SU-DHL-6 (cell line): ENCODE measurements at regions not wholly inside any gene's neighbourhood (a gene's known extent, or its start where the extent isn't known, plus 50 kb on each side); places are given as distances from the start of the nearest gene placed in this dataset.

Experiments
- H2AFZ ChIP-seq: fragments of 200-600 bp; sonication (generic); 2 replicates; pipeline ENCODE4 v1.6.1; 2014; ENCODE audit warnings: low read depth, mild to moderate bottlenecking, moderate library complexity, mixed read lengths, antibody characterized with exemption, low read length; ENCODE audit not compliant: severe bottlenecking
- H3F3A ChIP-seq: fragments of 200-600 bp; shearing (Covaris generic); 2 replicates; pipeline ENCODE4 v1.6.0; 2016; ENCODE audit warnings: antibody characterized with exemption, mild to moderate bottlenecking; ENCODE audit not compliant: insufficient read depth
- H3K27ac ChIP-seq: fragments of 200-600 bp; sonication (generic); 2 replicates; pipeline ENCODE4 v1.5.1; 2016; ENCODE audit warnings: low read depth, mild to moderate bottlenecking, low read length, moderate library complexity, mixed read lengths
- H3K27me3 ChIP-seq: fragments of 200-600 bp; sonication (generic), shearing (Covaris generic); 2 replicates; pipeline ENCODE4 v1.6.0; 2014; ENCODE audit warnings: mild to moderate bottlenecking, low read length
- H3K36me3 ChIP-seq: fragments of 200-600 bp; sonication (generic); 2 replicates; pipeline ENCODE4 v1.6.1; 2014; ENCODE audit warnings: mild to moderate bottlenecking, low read length, mixed read lengths
- H3K4me2 ChIP-seq: fragments of 300-600, 200-600 bp; shearing (Covaris generic), sonication (generic); 2 replicates; pipeline ENCODE4 v1.6.0; 2014; ENCODE audit warnings: low read length, low read depth, mild to moderate bottlenecking; ENCODE audit not compliant: poor library complexity, severe bottlenecking
- H3K4me3 ChIP-seq: fragments of 200-600 bp; sonication (generic); 2 replicates; pipeline ENCODE4 v1.5.1; 2014; ENCODE audit warnings: antibody characterized with exemption, low read length, mild to moderate bottlenecking, mixed read lengths; ENCODE audit not compliant: insufficient read depth, poor library complexity, severe bottlenecking
- H3K79me2 ChIP-seq: fragments of 200-600 bp; sonication (generic); 2 replicates; pipeline ENCODE4 v1.6.1; 2014; ENCODE audit warnings: mild to moderate bottlenecking, low read length, moderate library complexity; ENCODE audit not compliant: insufficient read depth
- H3K9ac ChIP-seq: fragments of 200-600 bp; sonication (generic); 2 replicates; pipeline ENCODE4 v1.7.0; 2014; ENCODE audit warnings: mild to moderate bottlenecking, low read length
- H3K9me2 ChIP-seq: fragments of 200-600 bp; sonication (generic); replicated peaks from 2 replicates; pipeline ENCODE4 v1.6.1; 2014; ENCODE audit warnings: low read length; ENCODE audit not compliant: insufficient read depth
- H3K9me3 ChIP-seq: fragments of 200-600 bp; sonication (generic); 2 replicates; pipeline ENCODE4 v1.6.1; 2014; ENCODE audit warnings: low read length, mixed read lengths; ENCODE audit not compliant: insufficient read depth
- H4K20me1 ChIP-seq: fragments of 200-600 bp; sonication (generic); 2 replicates; pipeline ENCODE4 v1.6.1; 2014; ENCODE audit warnings: low read depth, mild to moderate bottlenecking, antibody characterized with exemption, low read length, moderate library complexity, mixed read lengths
- EZH2phosphoT487 ChIP-seq: fragments of 200-600 bp; sonication (generic), shearing (Covaris generic); conservative IDR thresholded peaks from 2 replicates; pipeline ENCODE4 v1.6.1; 2018; ENCODE audit warnings: mild to moderate bottlenecking, antibody characterized with exemption, low read length, moderate library complexity, mixed read lengths
- TF ChIP-seq, protein P1 (sequence below): fragments of 200-600 bp; sonication (generic); IDR thresholded peaks from one replicate; pipeline ENCODE4 v1.5.1; 2017; ENCODE audit warnings: antibody characterized with exemption, mild to moderate bottlenecking, low read length, moderate library complexity; ENCODE audit not compliant: insufficient read depth, poor library complexity, severe bottlenecking

DNA sequence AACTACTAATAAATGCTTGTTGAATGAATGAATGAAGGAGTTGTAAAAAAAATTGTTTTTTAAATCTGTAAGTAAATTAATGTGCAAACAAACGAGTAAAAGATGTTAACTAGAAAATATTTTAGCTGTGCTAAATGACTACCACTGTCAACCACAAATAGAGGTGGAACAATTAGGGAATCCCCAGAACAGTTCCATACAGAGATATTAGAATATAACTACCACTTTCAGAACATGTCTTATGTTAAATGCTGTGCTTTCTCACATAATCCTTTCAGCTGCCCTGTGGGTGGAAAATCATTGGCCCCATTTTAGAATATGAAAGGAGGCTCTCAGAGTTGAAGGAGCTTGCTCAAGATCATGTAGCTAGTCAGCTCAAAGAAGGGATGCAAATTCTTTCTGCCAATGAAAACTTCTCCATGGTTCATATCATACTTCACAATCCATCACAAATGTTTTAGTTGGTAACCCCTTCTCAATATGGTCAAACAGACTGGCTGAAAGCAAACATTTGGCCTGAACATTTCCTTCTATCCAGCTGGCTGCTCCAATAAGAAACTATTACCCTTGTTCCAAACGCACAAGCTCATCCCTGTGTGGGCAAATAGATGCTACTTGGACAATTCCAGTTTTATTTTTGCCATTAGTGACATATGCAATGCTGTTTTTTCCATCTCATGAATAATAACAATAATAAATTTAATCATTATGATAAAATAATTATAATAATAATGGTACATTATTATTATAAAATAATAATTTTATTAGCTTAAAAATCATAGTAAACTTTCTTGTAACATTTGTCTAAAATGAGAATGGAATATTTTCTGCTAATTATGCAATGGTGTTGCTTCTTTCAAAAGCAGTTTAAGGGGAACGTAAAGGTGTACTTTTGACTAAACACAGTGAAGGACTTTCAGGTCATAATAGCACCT is 290.4 kb upstream of the STT3B start:
- Histone ChIP-seq H3K36me3 (no peaks in the 10 kb centered on the region), H3K79me2 (no peaks in the 10 kb centered on the region), H3K4me2 (no peak overlapping the region)

DNA sequence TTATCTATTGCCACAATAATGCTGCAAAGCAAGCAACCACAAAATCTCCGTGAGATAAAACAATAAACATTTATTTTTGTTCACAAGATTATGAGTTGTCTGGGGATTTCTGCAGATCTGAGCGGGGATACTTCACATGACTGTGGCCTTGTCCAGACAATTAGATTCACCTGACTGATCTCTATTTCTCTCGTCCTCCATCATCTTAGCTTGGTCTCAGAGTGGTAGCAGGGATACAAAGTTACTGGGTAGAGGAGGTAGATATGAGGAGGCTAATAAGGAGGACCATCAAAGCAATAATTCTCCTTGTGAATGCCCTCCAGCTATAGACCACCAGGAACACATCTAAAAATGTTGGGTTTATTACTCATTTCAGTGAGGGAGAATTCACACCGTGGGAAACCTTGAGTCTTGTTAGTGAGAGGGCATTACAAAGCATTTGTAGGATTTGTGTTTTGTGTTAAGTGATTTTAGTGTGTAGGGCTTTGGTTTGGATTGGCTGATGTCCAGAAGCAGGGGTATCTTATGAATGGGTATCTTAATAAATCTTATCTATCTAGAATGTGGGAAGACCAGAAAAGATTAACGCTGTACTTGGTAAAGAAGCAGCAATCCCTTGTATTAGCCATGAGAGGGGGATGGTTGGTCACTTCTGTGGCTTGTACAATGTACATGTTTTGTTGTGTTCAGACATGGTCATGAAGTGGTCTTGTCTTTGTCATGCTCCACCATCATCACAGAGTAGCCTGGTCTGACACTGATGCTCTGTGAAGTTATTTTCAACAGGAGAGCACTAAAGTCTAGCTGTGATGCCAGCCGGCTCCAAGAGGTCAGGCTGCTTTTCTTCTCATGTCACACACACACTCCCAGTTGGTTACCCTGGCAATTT is 287.6 kb upstream of the STT3B start:
- Histone ChIP-seq H2AFZ (no peak overlapping the region), H4K20me1 (no peaks in the 10 kb centered on the region), H3K36me3 (no peaks in the 10 kb centered on the region), H3K9me2 (no peaks in the 10 kb centered on the region), H3K9ac (no peak overlapping the region), H3K4me3 (no peak overlapping the region), H3K9me3 (no peaks in the 10 kb centered on the region; the same call in 1 of the 2 replicates), H3K79me2 (no peaks in the 10 kb centered on the region), H3F3A (no peaks in the 10 kb centered on the region), H3K4me2 (no peak overlapping the region), H3K27ac (no peak overlapping the region), H3K27me3 (no peaks in the 10 kb centered on the region)
- TF ChIP-seq EZH2phosphoT487: no peak
- TF ChIP-seq, protein P1, sequence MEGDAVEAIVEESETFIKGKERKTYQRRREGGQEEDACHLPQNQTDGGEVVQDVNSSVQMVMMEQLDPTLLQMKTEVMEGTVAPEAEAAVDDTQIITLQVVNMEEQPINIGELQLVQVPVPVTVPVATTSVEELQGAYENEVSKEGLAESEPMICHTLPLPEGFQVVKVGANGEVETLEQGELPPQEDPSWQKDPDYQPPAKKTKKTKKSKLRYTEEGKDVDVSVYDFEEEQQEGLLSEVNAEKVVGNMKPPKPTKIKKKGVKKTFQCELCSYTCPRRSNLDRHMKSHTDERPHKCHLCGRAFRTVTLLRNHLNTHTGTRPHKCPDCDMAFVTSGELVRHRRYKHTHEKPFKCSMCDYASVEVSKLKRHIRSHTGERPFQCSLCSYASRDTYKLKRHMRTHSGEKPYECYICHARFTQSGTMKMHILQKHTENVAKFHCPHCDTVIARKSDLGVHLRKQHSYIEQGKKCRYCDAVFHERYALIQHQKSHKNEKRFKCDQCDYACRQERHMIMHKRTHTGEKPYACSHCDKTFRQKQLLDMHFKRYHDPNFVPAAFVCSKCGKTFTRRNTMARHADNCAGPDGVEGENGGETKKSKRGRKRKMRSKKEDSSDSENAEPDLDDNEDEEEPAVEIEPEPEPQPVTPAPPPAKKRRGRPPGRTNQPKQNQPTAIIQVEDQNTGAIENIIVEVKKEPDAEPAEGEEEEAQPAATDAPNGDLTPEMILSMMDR: no peak

More for the DNA sequence above, 290.4 kb upstream of the STT3B start:
- Histone ChIP-seq H3F3A (no peaks in the 10 kb centered on the region), H3K9me2 (no peaks in the 10 kb centered on the region), H3K9me3 (no peaks in the 10 kb centered on the region; the same call in 1 of the 2 replicates), H4K20me1 (no peaks in the 10 kb centered on the region), H3K27me3 (no peaks in the 10 kb centered on the region), H3K9ac (no peak overlapping the region), H3K27ac (no peak overlapping the region), H2AFZ (no peak overlapping the region), H3K4me3 (no peak overlapping the region)
- TF ChIP-seq, protein P1: no peak
- TF ChIP-seq EZH2phosphoT487: no peak

DNA sequence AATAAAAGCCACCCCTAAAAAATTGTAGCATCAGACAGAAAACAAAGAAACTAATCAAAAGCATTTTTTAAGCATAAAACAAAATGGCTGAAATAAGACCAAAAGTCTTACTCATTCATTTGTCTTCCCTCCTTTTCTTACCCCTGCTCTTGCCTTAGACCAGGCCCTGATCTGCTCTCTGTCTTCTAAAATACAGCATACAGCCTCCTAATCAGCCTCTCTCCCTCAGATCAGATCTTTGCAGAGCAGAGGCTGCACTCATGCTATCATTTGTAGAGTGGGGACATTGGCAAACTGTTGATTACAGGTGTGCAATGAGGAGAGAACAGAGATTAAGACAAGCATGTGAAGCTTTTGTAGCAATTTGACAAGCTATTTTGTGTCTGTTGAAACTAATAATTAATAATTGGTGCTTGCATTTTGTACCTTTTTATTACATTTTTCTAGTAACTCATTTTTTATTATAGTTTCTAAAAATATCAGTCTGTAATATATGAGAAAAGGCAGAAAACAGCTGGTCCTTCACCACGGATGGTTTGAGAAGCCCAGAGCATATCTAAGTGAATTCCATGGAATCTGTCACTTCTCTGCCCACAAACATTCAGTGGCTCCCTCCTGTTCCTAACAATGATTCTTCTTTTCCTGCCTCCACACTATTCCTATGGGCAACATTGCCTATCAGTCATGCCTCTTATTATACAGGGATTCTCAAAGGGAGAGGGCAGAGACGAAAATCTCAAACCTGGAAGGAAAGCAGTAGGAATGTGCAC is 286.2 kb upstream of the STT3B start:
- no peak overlapping the region for H3K27ac ChIP-seq

More for the DNA sequence above, 286.2 kb upstream of the STT3B start:
- H3K79me2 ChIP-seq: no peaks in the 10 kb centered on the region
- no peak overlapping the region for H3K9ac ChIP-seq
- no peaks in the 10 kb centered on the region for H3K27me3 ChIP-seq
- H3K4me3 ChIP-seq: no peak overlapping the region
- no peaks in the 10 kb centered on the region; the same call in 1 of the 2 replicates for H3K9me3 ChIP-seq
- H3K4me2 ChIP-seq: no peak overlapping the region
- H3K9me2 ChIP-seq: no peaks in the 10 kb centered on the region
- TF ChIP-seq, protein P1: no peak
- TF ChIP-seq EZH2phosphoT487: no peak
- H3F3A ChIP-seq: no peaks in the 10 kb centered on the region
- H4K20me1 ChIP-seq: no peaks in the 10 kb centered on the region
- H2AFZ ChIP-seq: no peak overlapping the region
- no peaks in the 10 kb centered on the region for H3K36me3 ChIP-seq
